Fibroblast of villous mesenchyme (primary cell): ENCODE measurements at regions not wholly inside any gene's neighbourhood (a gene's known extent, or its start where the extent isn't known, plus 50 kb on each side); places are given as distances from the start of the nearest gene placed in this dataset.
"Not testable (repeated sequence)": the region's sequence is repeated elsewhere in the genome, so short reads cannot be mapped to it uniquely, and the experiment has no call there.

ENCODE experiments used
- DNase-seq: peaks from one replicate; pipeline ENCODE4 v3.0.0-alpha.2; 2010; ENCODE audit warnings: low read depth
- H3K4me3 ChIP-seq: 2 replicates; pipeline ENCODE4 v1.5.1; 2011; ENCODE audit warnings: low read depth, mild to moderate bottlenecking, low read length
- TF ChIP-seq, protein P1 (sequence below): IDR thresholded peaks from 2 replicates; pipeline ENCODE4 v1.5.1; 2012; ENCODE audit warnings: low read depth, mild to moderate bottlenecking, low read length; ENCODE audit not compliant: insufficient read depth

DNA sequence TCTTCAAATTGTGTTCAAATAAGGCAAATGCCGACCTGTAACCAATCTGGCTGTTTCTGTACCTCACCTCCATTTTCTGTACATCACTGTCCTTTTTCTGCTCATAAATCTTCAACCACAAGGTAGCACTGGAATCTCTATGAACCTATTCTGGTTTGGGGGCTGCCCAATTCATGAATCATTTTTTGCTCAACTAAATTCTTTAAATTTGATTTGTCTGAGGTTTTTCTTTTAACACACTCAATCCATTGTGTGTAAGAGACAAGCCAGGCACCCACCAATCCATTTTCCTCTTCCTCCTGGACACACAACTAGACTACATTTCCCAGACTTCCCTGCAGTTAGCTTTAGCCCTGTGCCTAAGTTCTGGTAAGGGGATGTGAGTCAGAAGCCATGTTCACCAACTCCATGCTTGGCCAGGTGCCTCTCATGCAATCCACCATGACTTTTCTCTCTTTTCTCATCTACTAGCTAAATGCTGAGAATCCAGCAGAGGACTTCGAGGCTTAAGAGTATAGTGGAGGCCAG, 193.2 kb upstream of the KLF3 start:
- no peak for DNase-seq

DNA sequence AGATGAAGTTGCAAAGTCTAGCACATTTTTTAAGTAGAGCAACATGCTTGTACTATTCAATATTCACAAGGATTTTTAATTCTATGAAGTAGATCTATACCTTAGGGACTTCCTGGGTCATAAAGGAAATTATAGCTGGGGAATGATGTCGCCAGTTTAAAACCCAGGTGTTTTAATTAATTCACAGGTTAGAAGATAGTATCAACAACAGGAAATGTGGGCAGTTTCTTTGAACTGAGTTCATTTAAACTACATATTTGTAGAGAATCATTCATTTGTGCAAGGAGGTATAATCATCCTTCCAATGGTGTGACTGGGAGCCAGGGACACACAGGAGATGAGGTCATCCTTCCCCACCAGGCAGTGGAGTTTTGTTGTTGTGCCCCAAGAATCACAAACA, 181.3 kb upstream of the KLF3 start:
- TF ChIP-seq, protein P1, sequence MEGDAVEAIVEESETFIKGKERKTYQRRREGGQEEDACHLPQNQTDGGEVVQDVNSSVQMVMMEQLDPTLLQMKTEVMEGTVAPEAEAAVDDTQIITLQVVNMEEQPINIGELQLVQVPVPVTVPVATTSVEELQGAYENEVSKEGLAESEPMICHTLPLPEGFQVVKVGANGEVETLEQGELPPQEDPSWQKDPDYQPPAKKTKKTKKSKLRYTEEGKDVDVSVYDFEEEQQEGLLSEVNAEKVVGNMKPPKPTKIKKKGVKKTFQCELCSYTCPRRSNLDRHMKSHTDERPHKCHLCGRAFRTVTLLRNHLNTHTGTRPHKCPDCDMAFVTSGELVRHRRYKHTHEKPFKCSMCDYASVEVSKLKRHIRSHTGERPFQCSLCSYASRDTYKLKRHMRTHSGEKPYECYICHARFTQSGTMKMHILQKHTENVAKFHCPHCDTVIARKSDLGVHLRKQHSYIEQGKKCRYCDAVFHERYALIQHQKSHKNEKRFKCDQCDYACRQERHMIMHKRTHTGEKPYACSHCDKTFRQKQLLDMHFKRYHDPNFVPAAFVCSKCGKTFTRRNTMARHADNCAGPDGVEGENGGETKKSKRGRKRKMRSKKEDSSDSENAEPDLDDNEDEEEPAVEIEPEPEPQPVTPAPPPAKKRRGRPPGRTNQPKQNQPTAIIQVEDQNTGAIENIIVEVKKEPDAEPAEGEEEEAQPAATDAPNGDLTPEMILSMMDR, result no peak
- DNase-seq, result no peak
- H3K4me3 ChIP-seq, result no peak overlapping the region

More for the DNA sequence above, 193.2 kb upstream of the KLF3 start:
- TF ChIP-seq, protein P1, result no peak
- no peak overlapping the region for H3K4me3 ChIP-seq

DNA sequence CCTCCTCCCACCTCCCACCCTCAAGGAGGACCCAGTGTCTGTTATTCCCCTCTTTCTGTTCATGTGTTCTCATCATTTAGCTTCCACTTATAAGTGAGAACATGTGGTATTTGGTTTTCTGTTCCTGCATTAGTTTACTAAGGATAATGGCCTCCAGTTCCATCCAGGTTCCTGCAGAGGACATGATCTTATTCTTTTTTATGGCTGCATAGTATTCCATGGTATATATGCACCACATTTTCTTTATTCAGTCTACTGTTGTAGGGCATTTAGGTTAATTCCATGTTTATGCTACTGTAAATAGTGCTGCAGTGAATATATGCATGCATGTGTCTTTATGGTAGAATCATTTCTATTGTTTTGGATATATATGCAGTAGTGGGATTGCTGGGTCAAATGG, 180.4 kb upstream of the KLF3 start:
- H3K4me3 ChIP-seq, DNase-seq: not testable (repeated sequence)

DNA sequence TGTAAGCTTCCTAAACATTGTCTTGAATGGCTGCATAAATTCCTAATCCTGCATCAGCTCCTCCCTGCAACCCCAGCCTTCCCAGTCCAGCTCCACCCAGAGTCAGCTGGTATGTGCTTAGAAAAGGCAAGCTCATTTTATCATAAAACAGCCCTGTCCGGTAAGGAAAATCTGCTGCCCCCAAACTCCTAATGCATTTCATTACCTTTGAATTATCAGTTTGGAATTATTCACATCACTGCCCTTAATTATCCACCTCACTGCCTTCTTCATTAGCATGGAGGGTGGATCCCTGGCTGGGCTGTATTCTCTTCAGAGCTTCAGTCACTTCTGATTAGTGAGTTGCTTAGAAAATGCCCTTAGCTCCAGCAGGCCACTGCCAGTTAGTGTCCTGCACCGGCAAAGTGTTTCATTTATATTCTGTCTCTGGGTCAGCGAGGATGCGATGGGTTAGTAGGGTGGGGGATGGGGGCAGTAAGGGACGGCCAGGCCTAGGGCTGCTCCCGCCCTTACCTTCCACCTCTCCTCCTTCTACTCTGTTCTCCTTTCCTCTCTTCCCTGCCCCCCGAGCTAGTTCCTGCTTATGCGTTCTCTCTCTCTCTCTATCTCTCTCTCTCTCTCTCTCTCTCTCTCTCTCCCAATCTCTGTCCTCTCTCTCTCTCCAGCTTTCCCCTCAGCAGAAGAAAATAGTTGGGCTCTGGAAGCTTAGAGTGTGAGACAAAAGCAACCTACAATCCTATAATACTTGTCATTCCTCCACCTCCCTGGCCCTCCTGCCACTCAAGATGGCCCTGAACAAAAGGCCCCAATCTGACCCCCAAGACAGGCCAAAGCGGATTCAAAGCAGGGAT, 174.8 kb upstream of the KLF3 start:
- DNase-seq, result peak; percentile 16
- H3K4me3 ChIP-seq, result no peak overlapping the region
- TF ChIP-seq, protein P1, result no peak

DNA sequence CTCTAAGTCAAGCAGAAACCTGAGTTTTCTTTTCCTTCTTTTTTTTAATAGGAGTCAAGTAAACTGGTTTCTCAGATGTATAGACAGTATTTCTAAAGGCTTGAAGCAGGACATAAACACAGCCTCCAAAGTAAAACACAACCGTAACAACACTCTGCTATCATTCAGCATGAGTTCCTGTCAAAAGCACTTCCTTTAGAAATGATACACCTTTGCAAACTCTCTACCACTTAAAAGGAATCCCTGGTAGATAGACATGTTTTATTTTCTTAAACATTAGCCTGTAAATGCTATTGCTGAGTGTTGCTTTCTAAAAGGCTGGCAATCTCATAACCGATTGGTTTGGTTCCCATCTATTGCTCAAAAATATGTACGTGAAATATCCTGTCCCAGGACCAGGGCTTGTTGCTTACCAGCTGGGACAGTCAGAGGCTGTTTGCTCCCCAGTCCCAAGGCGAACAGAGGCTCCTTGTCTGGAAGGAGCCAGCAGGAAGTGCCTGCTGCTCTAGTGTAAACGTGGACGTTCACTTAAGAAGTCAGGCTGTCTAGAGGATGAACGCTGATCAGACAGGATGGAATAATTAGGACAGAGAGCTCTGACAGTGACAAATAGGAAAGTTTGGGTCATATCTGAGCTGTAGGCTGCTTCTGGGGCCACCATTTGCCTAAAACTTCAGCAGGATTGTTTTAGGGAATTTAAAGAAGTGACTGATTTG, 173.9 kb upstream of the KLF3 start:
- TF ChIP-seq, protein P1, result no peak
- H3K4me3 ChIP-seq, result no peak overlapping the region
- DNase-seq, result peak; percentile 10

DNA sequence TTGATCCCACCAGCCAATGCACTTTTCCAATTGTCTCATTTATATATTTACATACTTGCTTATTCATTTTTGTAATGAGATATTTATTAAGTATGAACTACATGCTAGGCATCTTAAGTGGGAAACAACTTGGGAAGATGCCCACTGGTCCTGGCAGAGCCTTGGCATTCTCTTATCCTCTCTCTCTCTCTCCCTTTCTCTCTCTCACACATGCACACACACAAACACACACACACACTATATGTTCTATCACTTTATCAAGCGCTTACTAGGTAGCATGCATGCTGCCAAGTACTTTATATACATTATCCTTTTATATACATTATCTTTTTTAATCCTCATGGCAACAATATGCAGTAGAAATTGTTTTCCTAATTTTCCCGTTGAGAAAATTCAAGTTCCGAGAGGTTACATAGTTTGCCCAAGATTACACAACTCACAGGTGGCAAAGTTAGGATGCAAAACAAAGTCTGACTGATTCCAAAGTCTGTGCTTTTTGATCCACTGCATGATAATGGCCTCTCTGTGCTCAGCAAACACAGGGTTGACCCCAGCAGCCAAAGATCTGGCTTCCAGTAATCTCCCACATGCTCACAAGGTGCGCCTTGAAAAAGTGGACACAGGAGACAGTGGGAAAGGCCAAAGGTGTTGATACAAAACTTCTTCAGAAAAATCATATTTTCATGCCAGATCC, 173.1 kb upstream of the KLF3 start:
- no peak overlapping the region for H3K4me3 ChIP-seq
- no peak for DNase-seq
- TF ChIP-seq, protein P1, result no peak
